H9 (cell line): ENCODE measurements at regions not wholly inside any gene's neighbourhood (a gene's known extent, or its start where the extent isn't known, plus 50 kb on each side); places are given as distances from the start of the nearest gene placed in this dataset.

Source experiments
- DNase-seq: peaks from one replicate; pipeline ENCODE4 v3.0.0-alpha.2; 2017
- H2AFZ ChIP-seq: one replicate; pipeline ENCODE4 v1.6.1; 2013; ENCODE audit warnings: mild to moderate bottlenecking, low read length, control low read depth, moderate library complexity
- H2AK5ac ChIP-seq: 2 replicates; pipeline ENCODE4 v1.6.1; 2013; ENCODE audit warnings: low read length, control low read depth, mixed read lengths; ENCODE audit not compliant: insufficient read length
- H2BK120ac ChIP-seq: one replicate; pipeline ENCODE4 v1.6.1; 2013; ENCODE audit warnings: low read depth, mild to moderate bottlenecking, low read length, control low read depth, inconsistent platforms; ENCODE audit not compliant: poor library complexity, severe bottlenecking
- H2BK12ac ChIP-seq: 2 replicates; pipeline ENCODE4 v1.6.1; 2013; ENCODE audit warnings: low read length, control low read depth, mixed read lengths, low read depth; ENCODE audit not compliant: insufficient read length
- H2BK15ac ChIP-seq: 2 replicates; pipeline ENCODE4 v1.6.1; 2013; ENCODE audit warnings: low read depth, low read length, control low read depth
- H2BK20ac ChIP-seq: one replicate; pipeline ENCODE4 v1.6.1; 2013; ENCODE audit warnings: low read depth, mild to moderate bottlenecking, low read length, control low read depth, inconsistent platforms; ENCODE audit not compliant: poor library complexity, severe bottlenecking
- H2BK5ac ChIP-seq: 2 replicates; pipeline ENCODE4 v1.6.1; 2013; ENCODE audit warnings: low read length, control low read depth, mixed read lengths; ENCODE audit not compliant: insufficient read length
- H3K14ac ChIP-seq: 2 replicates; pipeline ENCODE4 v1.6.1; 2013; ENCODE audit warnings: low read length, control low read depth; ENCODE audit not compliant: insufficient read depth
- H3K18ac ChIP-seq: 2 replicates; pipeline ENCODE4 v1.6.1; 2013; ENCODE audit warnings: low read depth, mild to moderate bottlenecking, mixed read lengths, low read length, control low read depth; ENCODE audit not compliant: insufficient read length
- H3K23ac ChIP-seq: 2 replicates; pipeline ENCODE4 v1.6.1; 2013; ENCODE audit warnings: low read length, control low read depth, mixed read lengths, low read depth; ENCODE audit not compliant: insufficient read length
- H3K23me2 ChIP-seq: 2 replicates; pipeline ENCODE4 v1.6.1; 2013; ENCODE audit warnings: low read depth, mild to moderate bottlenecking, mixed read lengths, low read length, control low read depth; ENCODE audit not compliant: insufficient read length, poor library complexity, severe bottlenecking
- H3K27ac ChIP-seq: 2 replicates; pipeline ENCODE4 v1.5.1; 2013; ENCODE audit warnings: low read length, control low read depth, mixed read lengths, low read depth; ENCODE audit not compliant: insufficient read length
- H3K27me3 ChIP-seq: 2 replicates; pipeline ENCODE4 v1.6.1; 2013; ENCODE audit warnings: low read length, control low read depth, inconsistent platforms; ENCODE audit not compliant: insufficient read depth
- H3K4ac ChIP-seq: 2 replicates; pipeline ENCODE4 v1.6.1; 2013; ENCODE audit warnings: low read depth, mild to moderate bottlenecking, control low read depth, inconsistent platforms, low read length, moderate library complexity
- H3K4me1 ChIP-seq: 2 replicates; pipeline ENCODE4 v1.6.1; 2013; ENCODE audit warnings: low read length, control low read depth, inconsistent platforms; ENCODE audit not compliant: insufficient read depth
- H3K4me2 ChIP-seq: 2 replicates; pipeline ENCODE4 v1.6.1; 2013; ENCODE audit warnings: low read length, control low read depth, mixed read lengths; ENCODE audit not compliant: insufficient read length, insufficient read depth
- H3K56ac ChIP-seq: 2 replicates; pipeline ENCODE4 v1.6.1; 2013; ENCODE audit warnings: low read depth, mild to moderate bottlenecking, mixed read lengths, low read length, control low read depth; ENCODE audit not compliant: insufficient read length
- H3K79me1 ChIP-seq: 2 replicates; pipeline ENCODE4 v1.6.1; 2013; ENCODE audit warnings: low read depth, mild to moderate bottlenecking, moderate library complexity, low read length, control low read depth, inconsistent platforms; ENCODE audit not compliant: insufficient read depth, poor library complexity, severe bottlenecking
- H3K79me2 ChIP-seq: 2 replicates; pipeline ENCODE4 v1.6.1; 2013; ENCODE audit warnings: low read length, control low read depth, inconsistent platforms; ENCODE audit not compliant: insufficient read depth
- H3K9ac ChIP-seq: 2 replicates; pipeline ENCODE4 v1.6.1; 2013; ENCODE audit warnings: low read length, control low read depth, mixed read lengths; ENCODE audit not compliant: insufficient read length; ENCODE audit errors: extremely low read depth
- H3K9me3 ChIP-seq: one replicate; pipeline ENCODE4 v1.6.1; 2013; ENCODE audit warnings: low read depth, low read length, inconsistent platforms; ENCODE audit not compliant: control insufficient read depth
- H3T11ph ChIP-seq: one replicate; pipeline ENCODE4 v1.6.1; 2013; ENCODE audit warnings: mild to moderate bottlenecking, low read length, control low read depth, inconsistent platforms
- H4K20me1 ChIP-seq: one replicate; pipeline ENCODE4 v1.6.1; 2013; ENCODE audit not compliant: control insufficient read depth, insufficient read length, insufficient read depth
- H4K5ac ChIP-seq: 2 replicates; pipeline ENCODE4 v1.6.1; 2013; ENCODE audit warnings: low read depth, mild to moderate bottlenecking, mixed read lengths, low read length, control low read depth; ENCODE audit not compliant: insufficient read length
- H4K8ac ChIP-seq: replicated peaks from 2 replicates; pipeline ENCODE4 v1.6.1; 2013; ENCODE audit warnings: low read length, control low read depth, mixed read lengths, low read depth; ENCODE audit not compliant: insufficient read length
- H4K91ac ChIP-seq: 2 replicates; pipeline ENCODE4 v1.6.1; 2013; ENCODE audit warnings: low read depth, mild to moderate bottlenecking, moderate library complexity, mixed read lengths, low read length, control low read depth; ENCODE audit not compliant: insufficient read length
- H3K27ac Mint-ChIP-seq, 3 experiments: 2 replicates in 2 of 3; 3 replicates in 1 of 3; pipeline ENCODE4 v1.8.0; 2020 to 2021; ENCODE audit warnings: mixed read lengths in 3 of 3, mild to moderate bottlenecking in 1 of 3, moderate library complexity in 1 of 3
- H3K27me3 Mint-ChIP-seq: 2 replicates; pipeline ENCODE4 v1.8.0; 2021; ENCODE audit warnings: low read depth, mild to moderate bottlenecking, moderate library complexity, mixed read lengths
- H3K36me3 Mint-ChIP-seq, 3 experiments: 2 replicates in 2 of 3; 3 replicates in 1 of 3; pipeline ENCODE4 v1.8.0; 2020 to 2021; ENCODE audit warnings: low read depth in 3 of 3, mixed read lengths in 3 of 3; ENCODE audit not compliant: insufficient read depth in 1 of 3
- H3K4me1 Mint-ChIP-seq, 2 experiments: 2 replicates each; pipeline ENCODE4 v1.8.0; 2020; ENCODE audit warnings: mixed read lengths in 2 of 2
- H3K4me3 Mint-ChIP-seq, 2 experiments: 2 replicates in 1 of 2; 3 replicates in 1 of 2; pipeline ENCODE4 v1.8.0; 2020 to 2021; ENCODE audit warnings: mild to moderate bottlenecking in 2 of 2, mixed read lengths in 2 of 2, moderate library complexity in 1 of 2
- H3K9me3 Mint-ChIP-seq, 2 experiments: 2 replicates in 1 of 2; 3 replicates in 1 of 2; pipeline ENCODE4 v1.8.0; 2020; ENCODE audit warnings: mild to moderate bottlenecking in 2 of 2, mixed read lengths in 2 of 2, moderate library complexity in 1 of 2
- WGBS: extraction: QIAGEN DNeasy Blood & Tissue Kit; methylation state at CpG from one replicate; pipeline ENCODE4 v1.1.7; 2013; ENCODE audit warnings: missing lambda C conversion rate, low lambda C conversion rate, mixed read lengths; ENCODE audit not compliant: insufficient read length; ENCODE audit errors: extremely low coverage; 5-methylcytosine and 5-hydroxymethylcytosine counted together
- TF ChIP-seq, protein P1 (sequence below): fragments of 200-600 bp; sonication (generic); conservative IDR thresholded peaks from 3 replicates; pipeline ENCODE4 v1.8.0; 2021; ENCODE audit warnings: antibody characterized with exemption, mild to moderate bottlenecking

GRCh38 chr15:94692710-94693109, 461.3 kb downstream of the MCTP2 start:
- DNase-seq = no peak
- Histone ChIP-seq H3K23me2 (no peaks in the 10 kb centered on the region), H4K5ac (no peak overlapping the region), H3K4me2 (no peak overlapping the region), H2BK5ac (no peak overlapping the region), H3K4ac (no peak overlapping the region), H4K91ac (no peak overlapping the region), H2BK120ac (no peak overlapping the region), H2BK12ac (no peak overlapping the region), H3K18ac (no peak overlapping the region), H2BK15ac (no peak overlapping the region), H3K9me3 (no peaks in the 10 kb centered on the region), H3K9ac (no peak overlapping the region), H3K79me2 (no peaks in the 10 kb centered on the region), H3K79me1 (no peaks in the 10 kb centered on the region), H3K27ac (no peak overlapping the region), H3T11ph (no peak overlapping the region), H3K27me3 (no peaks in the 10 kb centered on the region), H4K20me1 (no peaks in the 10 kb centered on the region), H3K4me1 (no peaks in the 10 kb centered on the region), H3K56ac (no peak overlapping the region), H2BK20ac (no peak overlapping the region), H2AFZ (no peak overlapping the region), H3K14ac (no peak overlapping the region), H2AK5ac (no peak overlapping the region), H3K23ac (no peak overlapping the region), H4K8ac (no peak overlapping the region)
- no peaks in the 10 kb centered on the region for H3K4me1 Mint-ChIP-seq
- TF ChIP-seq, protein P1, sequence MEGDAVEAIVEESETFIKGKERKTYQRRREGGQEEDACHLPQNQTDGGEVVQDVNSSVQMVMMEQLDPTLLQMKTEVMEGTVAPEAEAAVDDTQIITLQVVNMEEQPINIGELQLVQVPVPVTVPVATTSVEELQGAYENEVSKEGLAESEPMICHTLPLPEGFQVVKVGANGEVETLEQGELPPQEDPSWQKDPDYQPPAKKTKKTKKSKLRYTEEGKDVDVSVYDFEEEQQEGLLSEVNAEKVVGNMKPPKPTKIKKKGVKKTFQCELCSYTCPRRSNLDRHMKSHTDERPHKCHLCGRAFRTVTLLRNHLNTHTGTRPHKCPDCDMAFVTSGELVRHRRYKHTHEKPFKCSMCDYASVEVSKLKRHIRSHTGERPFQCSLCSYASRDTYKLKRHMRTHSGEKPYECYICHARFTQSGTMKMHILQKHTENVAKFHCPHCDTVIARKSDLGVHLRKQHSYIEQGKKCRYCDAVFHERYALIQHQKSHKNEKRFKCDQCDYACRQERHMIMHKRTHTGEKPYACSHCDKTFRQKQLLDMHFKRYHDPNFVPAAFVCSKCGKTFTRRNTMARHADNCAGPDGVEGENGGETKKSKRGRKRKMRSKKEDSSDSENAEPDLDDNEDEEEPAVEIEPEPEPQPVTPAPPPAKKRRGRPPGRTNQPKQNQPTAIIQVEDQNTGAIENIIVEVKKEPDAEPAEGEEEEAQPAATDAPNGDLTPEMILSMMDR = no peak
- WGBS = no CpG with 5 or more reads among the region's 3 CpGs
- H3K4me3 Mint-ChIP-seq = no peak overlapping the region
- H3K9me3 Mint-ChIP-seq = no peaks in the 10 kb centered on the region
- H3K27ac Mint-ChIP-seq = no peak overlapping the region
- H3K36me3 Mint-ChIP-seq = no peaks in the 10 kb centered on the region
- no peaks in the 10 kb centered on the region for H3K27me3 Mint-ChIP-seq
